GM12873 (cell line): ENCODE measurements at regions not wholly inside any gene's neighbourhood (a gene's known extent, or its start where the extent isn't known, plus 50 kb on each side); places are given as distances from the start of the nearest gene placed in this dataset.

Experiments used
- TF ChIP-seq, protein P1 (sequence below): IDR thresholded peaks from 2 replicates; pipeline ENCODE4 v1.5.1; 2012; ENCODE audit warnings: low read depth, mild to moderate bottlenecking, moderate library complexity, low read length, control low read depth; ENCODE audit not compliant: insufficient read depth; ENCODE audit errors: missing control alignments

DNA sequence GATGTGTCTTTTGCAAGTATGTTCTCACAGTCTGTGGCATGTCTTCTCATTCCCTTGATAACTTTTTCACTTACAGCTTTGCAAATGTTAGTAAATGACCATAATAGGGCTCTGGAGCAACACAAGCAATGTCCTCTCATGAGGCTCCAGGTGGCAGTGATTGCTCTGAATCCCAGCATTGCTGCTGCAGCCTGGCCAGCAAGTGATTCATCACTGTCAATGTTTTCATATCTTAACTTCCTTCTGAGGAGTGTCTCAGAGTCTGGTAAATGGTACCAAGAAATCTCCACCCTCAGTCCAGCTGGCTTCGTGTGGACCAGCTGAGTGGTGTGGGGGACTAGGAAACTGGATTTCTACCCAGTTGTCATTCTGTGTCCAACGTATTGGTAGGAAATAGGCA, 139.6 kb downstream of the MYLK4 start:
- TF ChIP-seq, protein P1, sequence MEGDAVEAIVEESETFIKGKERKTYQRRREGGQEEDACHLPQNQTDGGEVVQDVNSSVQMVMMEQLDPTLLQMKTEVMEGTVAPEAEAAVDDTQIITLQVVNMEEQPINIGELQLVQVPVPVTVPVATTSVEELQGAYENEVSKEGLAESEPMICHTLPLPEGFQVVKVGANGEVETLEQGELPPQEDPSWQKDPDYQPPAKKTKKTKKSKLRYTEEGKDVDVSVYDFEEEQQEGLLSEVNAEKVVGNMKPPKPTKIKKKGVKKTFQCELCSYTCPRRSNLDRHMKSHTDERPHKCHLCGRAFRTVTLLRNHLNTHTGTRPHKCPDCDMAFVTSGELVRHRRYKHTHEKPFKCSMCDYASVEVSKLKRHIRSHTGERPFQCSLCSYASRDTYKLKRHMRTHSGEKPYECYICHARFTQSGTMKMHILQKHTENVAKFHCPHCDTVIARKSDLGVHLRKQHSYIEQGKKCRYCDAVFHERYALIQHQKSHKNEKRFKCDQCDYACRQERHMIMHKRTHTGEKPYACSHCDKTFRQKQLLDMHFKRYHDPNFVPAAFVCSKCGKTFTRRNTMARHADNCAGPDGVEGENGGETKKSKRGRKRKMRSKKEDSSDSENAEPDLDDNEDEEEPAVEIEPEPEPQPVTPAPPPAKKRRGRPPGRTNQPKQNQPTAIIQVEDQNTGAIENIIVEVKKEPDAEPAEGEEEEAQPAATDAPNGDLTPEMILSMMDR, result no peak

DNA sequence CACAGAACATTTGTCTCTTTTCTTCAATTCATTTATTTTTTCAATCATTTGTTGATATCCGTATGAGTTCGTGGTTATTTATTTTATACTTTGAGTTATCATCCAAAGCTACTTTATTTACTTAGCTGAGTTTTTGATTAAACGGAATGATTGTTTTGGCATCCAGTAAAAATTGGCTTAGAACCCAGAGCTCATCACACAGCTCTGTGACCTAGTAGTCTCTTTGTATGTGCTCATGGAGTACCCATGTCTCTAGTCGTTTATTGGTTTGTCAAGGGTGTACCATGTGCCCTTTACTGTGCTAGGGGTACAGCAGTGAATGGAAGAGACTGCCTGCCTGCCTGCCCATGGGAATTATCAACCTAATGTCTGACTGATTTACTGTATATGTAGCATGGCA, 142.2 kb downstream of the MYLK4 start:
- TF ChIP-seq, protein P1, result no peak

DNA sequence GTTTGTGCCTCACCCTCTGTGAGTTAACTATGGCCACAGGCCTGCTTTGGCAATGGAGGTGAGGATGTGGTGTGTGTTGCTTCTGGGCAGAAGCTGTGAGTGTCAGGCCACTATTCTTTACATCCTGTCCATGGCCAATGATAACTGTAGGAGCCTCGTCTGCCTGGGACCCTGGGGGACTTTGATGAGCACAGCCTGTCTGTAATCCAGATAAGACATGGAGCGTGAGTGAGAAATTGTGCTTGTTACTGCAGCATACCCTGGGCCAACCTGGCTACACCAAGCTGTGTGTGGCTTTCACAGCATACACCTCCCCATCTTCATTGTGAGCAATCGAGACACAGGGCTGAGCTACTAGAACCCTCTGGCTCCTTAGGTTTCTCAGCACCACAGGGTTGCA, 150.4 kb downstream of the MYLK4 start:
- TF ChIP-seq, protein P1, result no peak

DNA sequence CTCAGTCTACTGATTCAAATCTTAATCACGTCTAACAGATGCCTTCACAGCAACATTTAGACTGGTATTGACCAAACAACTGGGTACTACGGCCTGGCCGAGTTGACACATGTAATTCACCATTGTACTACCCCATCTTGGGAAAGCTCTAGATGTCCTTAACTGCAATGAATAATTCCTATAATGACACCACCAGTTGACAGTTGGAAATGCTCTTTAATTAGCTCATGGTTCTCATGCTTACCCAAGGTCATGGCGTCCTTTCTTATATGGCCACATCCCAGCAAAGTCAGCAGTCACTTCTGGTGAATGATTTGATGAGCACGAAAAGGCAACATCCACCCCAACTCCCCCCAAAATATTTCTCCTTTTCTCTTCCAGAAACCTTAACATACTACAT, 150.9 kb downstream of the MYLK4 start:
- TF ChIP-seq, protein P1, result no peak

DNA sequence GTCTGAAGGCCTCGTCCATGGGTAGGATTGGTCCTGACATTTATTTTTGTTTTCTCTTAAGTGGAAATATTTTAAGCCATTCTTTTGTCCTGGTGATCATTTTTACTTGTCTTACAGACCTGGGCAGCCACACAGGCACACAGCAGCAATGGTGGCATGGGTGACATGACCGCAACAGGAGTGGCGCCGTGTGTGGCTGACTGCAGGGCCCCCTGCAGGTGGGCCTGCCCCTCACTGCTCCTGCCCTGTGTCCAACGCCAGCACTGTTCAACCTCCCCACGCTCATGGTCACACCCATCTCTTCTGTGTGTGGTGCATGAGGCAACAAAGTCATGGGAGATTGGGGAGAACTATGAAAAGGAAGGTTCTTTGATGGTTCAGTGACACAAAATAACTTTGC, 151.9 kb downstream of the MYLK4 start:
- TF ChIP-seq, protein P1, result no peak

DNA sequence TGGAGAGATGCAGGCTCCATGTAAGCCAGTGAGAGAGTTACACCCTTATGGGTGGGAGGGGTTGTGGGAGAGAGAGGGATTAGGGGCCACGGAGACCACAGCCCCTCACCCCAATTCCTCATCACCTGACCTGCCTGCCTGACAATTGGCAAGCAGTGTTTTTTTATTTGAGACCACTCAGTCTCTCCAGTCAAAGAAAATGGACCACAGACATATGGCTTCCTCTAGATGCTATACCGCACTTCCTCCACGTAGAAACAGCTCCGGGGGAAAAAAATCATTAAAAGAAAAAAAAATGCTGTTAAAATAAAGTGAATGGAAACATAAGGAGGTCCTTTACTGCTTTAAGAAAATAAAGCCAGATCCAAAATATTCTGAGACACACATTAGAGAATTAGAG, 152.7 kb downstream of the MYLK4 start:
- TF ChIP-seq, protein P1, result no peak

DNA sequence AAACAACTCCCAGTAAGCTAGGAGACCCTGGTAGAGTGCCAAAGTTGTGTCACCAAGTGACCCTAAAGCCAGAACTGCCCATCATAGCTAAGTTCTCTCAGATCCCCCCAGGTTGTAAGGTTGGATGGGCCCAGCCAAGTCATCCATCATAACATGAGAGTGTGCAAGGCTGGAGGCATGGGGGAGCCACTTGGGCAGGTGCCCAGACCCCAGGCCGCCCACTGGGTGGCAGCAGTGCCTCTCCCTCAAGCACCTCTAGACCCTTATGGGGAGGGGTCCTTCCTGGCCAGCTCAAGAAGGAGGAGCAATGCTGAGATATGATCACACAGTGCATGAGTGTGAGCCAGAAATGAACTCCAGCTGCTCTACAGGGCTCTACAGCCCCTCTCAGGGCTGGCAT, 154.5 kb downstream of the MYLK4 start:
- TF ChIP-seq, protein P1, result peak; percentile 41
